ENCODE measurements at regions not wholly inside any gene's neighbourhood (a gene's known extent, or its start where the extent isn't known, plus 50 kb on each side); places are given as distances from the start of the nearest gene placed in this dataset.
A peak's percentile ranks its signal among the peaks of the same experiment; 100 is the strongest.

- POLR2A ChIA-PET = no interaction called here
- no peaks in the 10 kb centered on the region for H3K4me1 Mint-ChIP-seq
- no peaks in the 10 kb centered on the region for H3K36me3 Mint-ChIP-seq
- peaks cover 0 to 7% (median 0%) of the 10 kb centered on the region in 5 donors for H3K27me3 Mint-ChIP-seq
- H3K27ac Mint-ChIP-seq = no peak overlapping the region
- DNase-seq (no peak), ATAC-seq (no peak)
- no peak overlapping the region for H3K4me3 Mint-ChIP-seq
- no peaks in the 10 kb centered on the region for H3K9me3 Mint-ChIP-seq
These were observed 1305.4 kb downstream of the BRD1 start for GRCh38 chr22:48522271-48522670.

GRCh38 chr22:48520884-48521588 is 1306.6 kb downstream of the BRD1 start:
- Mint-ChIP-seq H3K27me3 (peaks cover 0 to 6% (median 0%) of the 10 kb centered on the region in 5 donors), H3K4me3 (no peak overlapping the region), H3K9me3 (no peaks in the 10 kb centered on the region), H3K4me1 (no peaks in the 10 kb centered on the region), H3K27ac (no peak overlapping the region), H3K36me3 (no peaks in the 10 kb centered on the region)
- ATAC-seq = no peak
- POLR2A ChIA-PET = no interaction called here
- DNase-seq = no peak

GRCh38 chr22:48520207-48520606 is 1307.5 kb downstream of the BRD1 start:
- Mint-ChIP-seq H3K27ac (no peak overlapping the region), H3K27me3 (no peaks in the 10 kb centered on the region), H3K36me3 (no peaks in the 10 kb centered on the region), H3K4me1 (no peaks in the 10 kb centered on the region), H3K9me3 (no peaks in the 10 kb centered on the region), H3K4me3 (no peak overlapping the region)
- no peak for DNase-seq
- POLR2A ChIA-PET = no interaction called here
- no peak for ATAC-seq

GRCh38 chr22:48517039-48518030 is 1310.3 kb downstream of the BRD1 start:
- H3K27me3 Mint-ChIP-seq = no peaks in the 10 kb centered on the region
- DNase-seq (no peak), ATAC-seq (no peak)
- H3K4me3 Mint-ChIP-seq = peak overlapping the region in 1 of 10 donors; percentile 44
- POLR2A ChIA-PET = no interaction called here
- H3K9me3 Mint-ChIP-seq = no peaks in the 10 kb centered on the region
- no peaks in the 10 kb centered on the region for H3K36me3 Mint-ChIP-seq
- no peaks in the 10 kb centered on the region for H3K4me1 Mint-ChIP-seq
- no peak overlapping the region for H3K27ac Mint-ChIP-seq

GRCh38 chr22:48516571-48516970 is 1311.1 kb downstream of the BRD1 start:
- Mint-ChIP-seq H3K4me1 (no peaks in the 10 kb centered on the region), H3K27me3 (no peaks in the 10 kb centered on the region), H3K9me3 (no peaks in the 10 kb centered on the region), H3K27ac (no peak overlapping the region), H3K4me3 (no peak overlapping the region), H3K36me3 (no peaks in the 10 kb centered on the region)
- ATAC-seq (no peak), DNase-seq (no peak)
- POLR2A ChIA-PET = no interaction called here

- Mint-ChIP-seq H3K9me3 (no peaks in the 10 kb centered on the region), H3K4me3 (no peak overlapping the region), H3K27me3 (no peaks in the 10 kb centered on the region), H3K36me3 (no peaks in the 10 kb centered on the region), H3K27ac (no peak overlapping the region), H3K4me1 (no peaks in the 10 kb centered on the region)
- POLR2A ChIA-PET = no interaction called here
- ATAC-seq (no peak), DNase-seq (no peak)
These were observed 1312.0 kb downstream of the BRD1 start for GRCh38 chr22:48515571-48516200.

GRCh38 chr22:48513929-48514328 is 1313.7 kb downstream of the BRD1 start:
- Mint-ChIP-seq H3K36me3 (no peaks in the 10 kb centered on the region), H3K4me1 (no peaks in the 10 kb centered on the region), H3K9me3 (no peaks in the 10 kb centered on the region), H3K4me3 (no peak overlapping the region), H3K27ac (no peak overlapping the region), H3K27me3 (no peaks in the 10 kb centered on the region)
- ATAC-seq = no peak
- no peak for DNase-seq
- POLR2A ChIA-PET = no interaction called here

GRCh38 chr22:48513446-48513845 is 1314.2 kb downstream of the BRD1 start:
- no peak for ATAC-seq
- H3K36me3 Mint-ChIP-seq = no peaks in the 10 kb centered on the region
- no peak overlapping the region for H3K27ac Mint-ChIP-seq

GRCh38 chr22:48511781-48512327 is 1315.8 kb downstream of the BRD1 start:
- H3K27ac Mint-ChIP-seq = no peak overlapping the region
- no peaks in the 10 kb centered on the region for H3K9me3 Mint-ChIP-seq
- no peak for DNase-seq
- H3K4me3 Mint-ChIP-seq = no peak overlapping the region
- H3K36me3 Mint-ChIP-seq = no peaks in the 10 kb centered on the region
- POLR2A ChIA-PET = no interaction called here
- H3K4me1 Mint-ChIP-seq = no peaks in the 10 kb centered on the region
- H3K27me3 Mint-ChIP-seq = peaks cover 0 to 6% (median 3%) of the 10 kb centered on the region in 5 donors
- ATAC-seq = no peak

More at GRCh38 chr22:48513446-48513845, 1314.2 kb downstream of the BRD1 start:
- Mint-ChIP-seq H3K9me3 (no peaks in the 10 kb centered on the region), H3K27me3 (no peaks in the 10 kb centered on the region), H3K4me1 (no peaks in the 10 kb centered on the region), H3K4me3 (no peak overlapping the region)
- no peak for DNase-seq
- POLR2A ChIA-PET = no interaction called here

GRCh38 chr22:48511211-48511610 is 1316.5 kb downstream of the BRD1 start:
- no peaks in the 10 kb centered on the region for H3K4me1 Mint-ChIP-seq
- no peak overlapping the region for H3K4me3 Mint-ChIP-seq
- H3K36me3 Mint-ChIP-seq = no peaks in the 10 kb centered on the region
- POLR2A ChIA-PET = no interaction called here
- no peaks in the 10 kb centered on the region for H3K9me3 Mint-ChIP-seq
- DNase-seq (no peak), ATAC-seq (no peak)
- no peak overlapping the region for H3K27ac Mint-ChIP-seq
- H3K27me3 Mint-ChIP-seq = peaks cover 0 to 12% (median 4%) of the 10 kb centered on the region in 5 donors

- no peak overlapping the region for H3K27ac Mint-ChIP-seq
- no peaks in the 10 kb centered on the region for H3K36me3 Mint-ChIP-seq
These were observed 1317.1 kb downstream of the BRD1 start for GRCh38 chr22:48510599-48510998.

GRCh38 chr22:48507595-48508350 is 1319.9 kb downstream of the BRD1 start:
- Mint-ChIP-seq H3K9me3 (no peaks in the 10 kb centered on the region), H3K27ac (no peak overlapping the region), H3K4me3 (no peak overlapping the region), H3K4me1 (no peaks in the 10 kb centered on the region), H3K36me3 (no peaks in the 10 kb centered on the region), H3K27me3 (peaks cover 0 to 12% (median 4%) of the 10 kb centered on the region in 5 donors)
- POLR2A ChIA-PET = interaction anchor here (0.6 kb wide), 1 partner anchor 906 kb away, joined by 3 read pairs; no protein-coding TSS in a partner anchor
- ATAC-seq (no peak), DNase-seq (no peak)

More at GRCh38 chr22:48510599-48510998, 1317.1 kb downstream of the BRD1 start:
- no peak for ATAC-seq
- H3K4me3 Mint-ChIP-seq = no peak overlapping the region
- no peaks in the 10 kb centered on the region for H3K9me3 Mint-ChIP-seq
- H3K27me3 Mint-ChIP-seq = peaks cover 0 to 12% (median 4%) of the 10 kb centered on the region in 5 donors
- POLR2A ChIA-PET = no interaction called here
- no peak for DNase-seq
- H3K4me1 Mint-ChIP-seq = no peaks in the 10 kb centered on the region

Data from naive thymus-derived CD8-positive, alpha-beta T cell (primary cell).